ENCODE measurements at regions not wholly inside any gene's neighbourhood (a gene's known extent, or its start where the extent isn't known, plus 50 kb on each side); places are given as distances from the start of the nearest gene placed in this dataset.

DNA sequence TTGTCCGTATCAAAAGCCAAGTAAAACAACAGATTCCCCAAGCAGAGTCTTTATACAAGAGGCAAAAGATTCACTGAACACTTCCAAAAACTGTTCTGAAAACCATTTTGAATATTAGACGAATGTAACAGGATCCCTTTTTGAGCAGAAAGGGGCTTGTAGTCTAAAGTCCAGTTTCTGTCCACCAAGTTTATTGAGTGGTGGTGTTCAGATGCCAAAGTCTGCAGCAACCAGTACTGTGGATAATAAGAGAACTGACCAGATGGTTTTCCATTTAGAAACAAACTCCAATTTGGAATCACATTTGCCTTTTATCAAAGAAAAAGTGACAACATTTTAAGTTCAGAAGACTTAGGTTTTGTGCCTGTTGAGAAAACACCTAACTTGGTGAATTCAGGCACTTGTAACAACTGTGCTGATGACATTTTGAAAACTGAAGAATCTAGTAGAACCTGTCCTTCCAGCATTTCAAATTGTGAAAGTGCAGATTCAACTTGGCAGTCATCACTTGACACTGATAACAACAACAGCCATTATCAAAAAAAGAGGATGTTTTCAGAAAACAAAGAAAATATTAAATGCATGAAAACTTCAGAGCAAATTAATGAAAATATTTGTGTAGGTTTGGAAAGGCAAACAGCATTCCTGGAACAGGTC, 217.1 kb downstream of the CSNK2A3 start:
- Histone ChIP-seq H3K9ac (no peak overlapping the region), H3K27ac (peak overlapping the region; percentile 70), H3K27me3 (ENCODE audit: control insufficient read depth, insufficient read depth, low read length) (no peaks in the 10 kb centered on the region), H2AFZ (peak overlapping the region; percentile 72), H3K4me2 (ENCODE audit: low read length) (peak overlapping the region; percentile 65), H3K36me3 (ENCODE audit: control insufficient read depth, insufficient read depth, low read length) (no peaks in the 10 kb centered on the region), H3K79me2 (no peaks in the 10 kb centered on the region), H3K4me3 (ENCODE audit: low read depth, low read length) (peak overlapping the region; percentile 34), H3K9me3 (ENCODE audit: control insufficient read depth, low read length) (no peaks in the 10 kb centered on the region), H3K4me1 (peaks cover 2% of the 10 kb centered on the region)
- TF ChIP-seq, protein P1, sequence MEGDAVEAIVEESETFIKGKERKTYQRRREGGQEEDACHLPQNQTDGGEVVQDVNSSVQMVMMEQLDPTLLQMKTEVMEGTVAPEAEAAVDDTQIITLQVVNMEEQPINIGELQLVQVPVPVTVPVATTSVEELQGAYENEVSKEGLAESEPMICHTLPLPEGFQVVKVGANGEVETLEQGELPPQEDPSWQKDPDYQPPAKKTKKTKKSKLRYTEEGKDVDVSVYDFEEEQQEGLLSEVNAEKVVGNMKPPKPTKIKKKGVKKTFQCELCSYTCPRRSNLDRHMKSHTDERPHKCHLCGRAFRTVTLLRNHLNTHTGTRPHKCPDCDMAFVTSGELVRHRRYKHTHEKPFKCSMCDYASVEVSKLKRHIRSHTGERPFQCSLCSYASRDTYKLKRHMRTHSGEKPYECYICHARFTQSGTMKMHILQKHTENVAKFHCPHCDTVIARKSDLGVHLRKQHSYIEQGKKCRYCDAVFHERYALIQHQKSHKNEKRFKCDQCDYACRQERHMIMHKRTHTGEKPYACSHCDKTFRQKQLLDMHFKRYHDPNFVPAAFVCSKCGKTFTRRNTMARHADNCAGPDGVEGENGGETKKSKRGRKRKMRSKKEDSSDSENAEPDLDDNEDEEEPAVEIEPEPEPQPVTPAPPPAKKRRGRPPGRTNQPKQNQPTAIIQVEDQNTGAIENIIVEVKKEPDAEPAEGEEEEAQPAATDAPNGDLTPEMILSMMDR (IDR thresholded peaks at IDR 0.05) = no peak

DNA sequence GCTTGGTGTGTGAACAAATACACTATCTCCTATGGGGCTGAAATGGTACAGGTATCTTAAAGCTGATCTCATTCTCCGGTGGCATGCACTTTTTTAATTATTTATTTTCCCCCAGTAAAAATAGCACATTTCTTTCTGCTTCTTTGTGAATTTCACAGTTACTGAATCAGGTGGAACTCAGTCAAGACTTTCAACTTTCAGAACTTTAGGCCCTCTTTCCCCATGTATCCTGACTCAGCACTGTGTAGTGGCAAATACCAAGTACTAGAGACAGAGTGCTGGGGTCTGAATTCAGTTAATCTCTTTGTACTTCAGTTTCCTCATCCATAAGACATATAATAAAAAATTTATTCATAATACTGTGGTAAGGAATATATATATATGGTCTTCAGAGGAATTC, 223.9 kb downstream of the CSNK2A3 start:
- H3K4me2 ChIP-seq (ENCODE audit: low read length) = no peak overlapping the region
- H3K27ac ChIP-seq = no peak overlapping the region
- no peaks in the 10 kb centered on the region for H3K36me3 ChIP-seq (ENCODE audit: control insufficient read depth, insufficient read depth, low read length)
- H3K4me1 ChIP-seq = no peaks in the 10 kb centered on the region
- TF ChIP-seq, protein P1 (IDR thresholded peaks at IDR 0.05) = no peak
- H3K79me2 ChIP-seq = no peaks in the 10 kb centered on the region
- H3K9ac ChIP-seq = no peak overlapping the region
- no peak overlapping the region for H2AFZ ChIP-seq
- no peaks in the 10 kb centered on the region for H3K9me3 ChIP-seq (ENCODE audit: control insufficient read depth, low read length)
- no peaks in the 10 kb centered on the region for H3K27me3 ChIP-seq (ENCODE audit: control insufficient read depth, insufficient read depth, low read length)
- no peak overlapping the region for H3K4me3 ChIP-seq (ENCODE audit: low read depth, low read length)

DNA sequence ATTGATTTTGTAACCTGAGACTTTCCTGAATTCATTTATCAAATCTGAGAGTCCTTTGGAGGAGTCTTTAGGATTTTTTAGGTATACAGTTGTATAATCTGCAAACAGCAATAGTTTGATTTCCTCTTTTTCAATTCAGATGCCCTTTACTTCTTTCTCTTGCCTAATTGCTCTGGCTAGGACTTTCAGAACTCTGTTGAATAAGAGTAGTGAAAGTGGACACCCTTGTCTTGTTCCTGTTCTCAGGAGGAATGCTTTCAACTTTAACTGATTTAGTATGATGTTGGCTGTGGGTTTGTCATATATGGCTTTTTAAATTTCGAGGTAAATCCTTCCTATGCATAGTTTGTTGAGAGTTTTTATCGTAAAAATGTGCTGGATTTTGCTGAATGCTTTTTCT, 227.4 kb downstream of the CSNK2A3 start:
- Histone ChIP-seq H3K4me1 (no peaks in the 10 kb centered on the region), H3K9ac (no peak overlapping the region)
- TF ChIP-seq, protein P1 (IDR thresholded peaks at IDR 0.05) = no peak

DNA sequence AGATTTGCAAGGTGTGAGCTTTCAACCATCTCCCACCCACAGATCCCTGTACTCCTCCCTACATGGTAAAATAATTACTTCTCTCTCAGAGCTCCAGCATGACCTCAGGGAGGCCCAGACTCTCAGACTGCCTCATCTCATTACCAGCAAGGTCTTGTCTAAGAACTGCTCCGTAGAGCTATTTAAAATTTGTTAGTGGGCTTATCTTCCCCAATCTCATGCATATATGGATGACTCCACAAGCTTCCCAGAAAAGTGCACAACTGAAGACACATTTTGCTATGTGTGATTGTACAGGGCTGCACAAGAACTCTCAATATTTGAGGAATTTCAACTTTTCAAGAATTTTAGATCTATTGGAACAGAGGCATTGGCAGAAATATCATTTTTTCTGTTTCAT, 230.3 kb downstream of the CSNK2A3 start:
- Histone ChIP-seq H3K4me3 (ENCODE audit: low read depth, low read length) (no peak overlapping the region), H3K27me3 (ENCODE audit: control insufficient read depth, insufficient read depth, low read length) (no peaks in the 10 kb centered on the region), H3K4me2 (ENCODE audit: low read length) (no peak overlapping the region), H2AFZ (no peak overlapping the region), H3K9ac (no peak overlapping the region), H3K27ac (no peak overlapping the region), H3K36me3 (ENCODE audit: control insufficient read depth, insufficient read depth, low read length) (no peaks in the 10 kb centered on the region), H3K79me2 (no peaks in the 10 kb centered on the region), H3K9me3 (ENCODE audit: control insufficient read depth, low read length) (no peaks in the 10 kb centered on the region), H3K4me1 (no peaks in the 10 kb centered on the region)
- TF ChIP-seq, protein P1 (IDR thresholded peaks at IDR 0.05) = no peak

More for the DNA sequence above, 227.4 kb downstream of the CSNK2A3 start:
- H3K36me3 ChIP-seq (ENCODE audit: control insufficient read depth, insufficient read depth, low read length) = no peaks in the 10 kb centered on the region
- no peak overlapping the region for H3K27ac ChIP-seq
- no peak overlapping the region for H3K4me3 ChIP-seq (ENCODE audit: low read depth, low read length)
- no peak overlapping the region for H2AFZ ChIP-seq
- H3K27me3 ChIP-seq (ENCODE audit: control insufficient read depth, insufficient read depth, low read length) = no peaks in the 10 kb centered on the region
- no peaks in the 10 kb centered on the region for H3K79me2 ChIP-seq
- H3K9me3 ChIP-seq (ENCODE audit: control insufficient read depth, low read length) = no peaks in the 10 kb centered on the region
- no peak overlapping the region for H3K4me2 ChIP-seq (ENCODE audit: low read length)

DNA sequence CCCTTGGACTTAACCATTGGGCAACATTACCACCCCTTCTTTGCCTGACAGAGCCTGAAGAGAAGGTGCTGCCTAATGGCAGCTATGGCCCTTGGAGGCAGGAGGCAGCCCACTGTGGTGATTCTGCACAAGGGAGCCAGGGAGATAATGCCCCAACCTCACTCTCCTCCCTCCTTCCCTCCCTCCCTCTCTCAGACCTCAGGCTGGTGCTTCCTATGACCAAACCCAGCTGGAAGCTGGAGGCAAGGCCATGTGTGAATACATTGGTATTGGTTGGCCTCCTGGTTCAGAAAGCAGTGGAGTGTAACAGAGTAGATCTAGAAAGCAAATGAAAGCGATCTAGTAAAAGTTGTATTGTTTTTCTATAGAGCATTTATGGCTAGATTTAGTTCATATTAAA, 233.1 kb downstream of the CSNK2A3 start:
- TF ChIP-seq, protein P1 (IDR thresholded peaks at IDR 0.05) = no peak
- H3K9ac ChIP-seq = no peak overlapping the region

More for the DNA sequence above, 233.1 kb downstream of the CSNK2A3 start:
- Histone ChIP-seq H3K36me3 (ENCODE audit: control insufficient read depth, insufficient read depth, low read length) (no peaks in the 10 kb centered on the region), H3K4me2 (ENCODE audit: low read length) (no peak overlapping the region), H3K79me2 (no peaks in the 10 kb centered on the region), H3K4me1 (no peaks in the 10 kb centered on the region), H3K27ac (no peak overlapping the region), H3K9me3 (ENCODE audit: control insufficient read depth, low read length) (no peaks in the 10 kb centered on the region), H3K27me3 (ENCODE audit: control insufficient read depth, insufficient read depth, low read length) (no peaks in the 10 kb centered on the region), H2AFZ (no peak overlapping the region), H3K4me3 (ENCODE audit: low read depth, low read length) (no peak overlapping the region)
